ENCODE measurements at regions not wholly inside any gene's neighbourhood (a gene's known extent, or its start where the extent isn't known, plus 50 kb on each side); places are given as distances from the start of the nearest gene placed in this dataset.

DNA sequence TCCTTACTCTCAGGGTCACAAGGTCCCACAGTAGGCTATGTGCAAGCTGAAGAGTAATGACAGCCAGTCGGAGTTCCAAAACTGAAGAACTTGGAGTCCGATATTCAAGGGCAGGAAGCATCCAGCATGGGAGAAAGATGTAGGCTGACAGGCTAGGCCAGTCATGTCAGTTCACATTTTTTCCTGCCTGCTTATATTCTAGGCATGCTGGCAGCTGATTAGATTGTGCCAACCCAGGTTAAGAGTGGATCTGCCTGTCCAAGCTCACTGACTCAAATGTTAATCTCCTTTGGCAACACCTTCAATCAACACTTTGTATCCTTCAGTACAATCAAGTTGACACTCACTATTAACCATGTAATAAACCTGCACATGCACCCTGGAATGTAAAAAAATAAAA lies 960.9 kb upstream of the HS3ST1 start:
- TF ChIP-seq, protein P1, sequence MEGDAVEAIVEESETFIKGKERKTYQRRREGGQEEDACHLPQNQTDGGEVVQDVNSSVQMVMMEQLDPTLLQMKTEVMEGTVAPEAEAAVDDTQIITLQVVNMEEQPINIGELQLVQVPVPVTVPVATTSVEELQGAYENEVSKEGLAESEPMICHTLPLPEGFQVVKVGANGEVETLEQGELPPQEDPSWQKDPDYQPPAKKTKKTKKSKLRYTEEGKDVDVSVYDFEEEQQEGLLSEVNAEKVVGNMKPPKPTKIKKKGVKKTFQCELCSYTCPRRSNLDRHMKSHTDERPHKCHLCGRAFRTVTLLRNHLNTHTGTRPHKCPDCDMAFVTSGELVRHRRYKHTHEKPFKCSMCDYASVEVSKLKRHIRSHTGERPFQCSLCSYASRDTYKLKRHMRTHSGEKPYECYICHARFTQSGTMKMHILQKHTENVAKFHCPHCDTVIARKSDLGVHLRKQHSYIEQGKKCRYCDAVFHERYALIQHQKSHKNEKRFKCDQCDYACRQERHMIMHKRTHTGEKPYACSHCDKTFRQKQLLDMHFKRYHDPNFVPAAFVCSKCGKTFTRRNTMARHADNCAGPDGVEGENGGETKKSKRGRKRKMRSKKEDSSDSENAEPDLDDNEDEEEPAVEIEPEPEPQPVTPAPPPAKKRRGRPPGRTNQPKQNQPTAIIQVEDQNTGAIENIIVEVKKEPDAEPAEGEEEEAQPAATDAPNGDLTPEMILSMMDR (IDR thresholded peaks at IDR 0.05 in 4 of 5, conservative IDR thresholded peaks at IDR 0.05 in 1 of 5): no peak
- no peak for TF ChIP-seq POLR2A (IDR thresholded peaks at IDR 0.05)
